ENCODE measurements at regions not wholly inside any gene's neighbourhood (a gene's known extent, or its start where the extent isn't known, plus 50 kb on each side); places are given as distances from the start of the nearest gene placed in this dataset.
"Not testable (repeated sequence)": the region's sequence is repeated elsewhere in the genome, so short reads cannot be mapped to it uniquely, and the experiment has no call there.

- Mint-ChIP-seq H3K27me3 (ENCODE audit: low read depth, poor library complexity) (no peaks in the 10 kb centered on the region), H3K27ac (no peak overlapping the region), H3K36me3 (ENCODE audit: low read depth) (no peaks in the 10 kb centered on the region), H3K4me1 (no peaks in the 10 kb centered on the region), H3K4me3 (no peak overlapping the region), H3K9me3 (peaks cover 9% of the 10 kb centered on the region)
- no peak for TF ChIP-seq CTCF (IDR thresholded peaks at IDR 0.05)
- DNase-seq: no peak
Measured at GRCh38 chr6:122264557-122264956, 134.9 kb upstream of the HSF2 start.

- Mint-ChIP-seq H3K4me3 (no peak overlapping the region), H3K36me3 (ENCODE audit: low read depth) (no peaks in the 10 kb centered on the region), H3K27ac (no peak overlapping the region), H3K4me1 (no peaks in the 10 kb centered on the region), H3K9me3 (peaks cover 9% of the 10 kb centered on the region), H3K27me3 (ENCODE audit: low read depth, poor library complexity) (no peaks in the 10 kb centered on the region)
- DNase-seq: no peak
- TF ChIP-seq CTCF (IDR thresholded peaks at IDR 0.05): no peak
Measured at GRCh38 chr6:122265755-122266154, 133.7 kb upstream of the HSF2 start.

- Mint-ChIP-seq H3K4me3 (no peak overlapping the region), H3K36me3 (ENCODE audit: low read depth) (no peaks in the 10 kb centered on the region), H3K4me1 (no peaks in the 10 kb centered on the region), H3K27ac (no peak overlapping the region), H3K27me3 (ENCODE audit: low read depth, poor library complexity) (no peaks in the 10 kb centered on the region), H3K9me3 (peaks cover 9% of the 10 kb centered on the region)
- TF ChIP-seq CTCF (IDR thresholded peaks at IDR 0.05): no peak
- DNase-seq: no peak
Measured at GRCh38 chr6:122268394-122268793, 131.1 kb upstream of the HSF2 start.

- DNase-seq: no peak
- no peak for TF ChIP-seq CTCF (IDR thresholded peaks at IDR 0.05)
- Mint-ChIP-seq H3K4me1 (no peaks in the 10 kb centered on the region), H3K27ac (no peak overlapping the region), H3K9me3 (peaks cover 2% of the 10 kb centered on the region), H3K36me3 (ENCODE audit: low read depth) (no peaks in the 10 kb centered on the region), H3K27me3 (ENCODE audit: low read depth, poor library complexity) (no peaks in the 10 kb centered on the region), H3K4me3 (no peak overlapping the region)
Measured at GRCh38 chr6:122276637-122277036, 122.8 kb upstream of the HSF2 start.

GRCh38 chr6:122280105-122281021 is 119.1 kb upstream of the HSF2 start:
- DNase-seq; H3K27ac Mint-ChIP-seq; H3K36me3 Mint-ChIP-seq (ENCODE audit: low read depth); H3K9me3 Mint-ChIP-seq; H3K4me3 Mint-ChIP-seq; H3K4me1 Mint-ChIP-seq; H3K27me3 Mint-ChIP-seq (ENCODE audit: low read depth, poor library complexity): not testable (repeated sequence)

- Mint-ChIP-seq H3K27me3 (ENCODE audit: low read depth, poor library complexity) (peaks cover 3% of the 10 kb centered on the region), H3K36me3 (ENCODE audit: low read depth) (no peaks in the 10 kb centered on the region), H3K9me3 (peaks cover 3% of the 10 kb centered on the region), H3K27ac (no peak overlapping the region), H3K4me3 (no peak overlapping the region), H3K4me1 (no peaks in the 10 kb centered on the region)
- DNase-seq: no peak
- TF ChIP-seq CTCF (IDR thresholded peaks at IDR 0.05): no peak
Measured at GRCh38 chr6:122283884-122284283, 115.6 kb upstream of the HSF2 start.

Measured in nephron progenitor cell (in vitro differentiated cells).